HUES6 (cell line): ENCODE measurements at regions not wholly inside any gene's neighbourhood (a gene's known extent, or its start where the extent isn't known, plus 50 kb on each side); places are given as distances from the start of the nearest gene placed in this dataset.

Experiments used
- H3K27ac ChIP-seq: 2 replicates; pipeline ENCODE4 v1.7.0; 2013; ENCODE audit warnings: low read depth, mild to moderate bottlenecking, low read length, inconsistent platforms
- H3K27me3 ChIP-seq: 2 replicates; pipeline ENCODE4 v1.6.1; 2013; ENCODE audit warnings: low read length; ENCODE audit not compliant: control insufficient read depth, insufficient read depth
- H3K36me3 ChIP-seq: 2 replicates; pipeline ENCODE4 v1.6.1; 2013; ENCODE audit warnings: low read length; ENCODE audit not compliant: control insufficient read depth, insufficient read depth
- H3K4me1 ChIP-seq: 2 replicates; pipeline ENCODE4 v1.6.1; 2013; ENCODE audit warnings: low read length; ENCODE audit not compliant: control insufficient read depth, insufficient read depth
- H3K4me3 ChIP-seq: 2 replicates; pipeline ENCODE4 v1.5.1; 2013; ENCODE audit warnings: low read depth, low read length
- H3K9ac ChIP-seq: one replicate; pipeline ENCODE4 v1.6.1; 2013; ENCODE audit warnings: mild to moderate bottlenecking, low read length
- H3K9me3 ChIP-seq: 2 replicates; pipeline ENCODE4 v1.6.1; 2013; ENCODE audit warnings: low read depth, low read length; ENCODE audit not compliant: control insufficient read depth, insufficient read depth

GRCh38 chr2:9156483-9156882, 50.1 kb upstream of the ASAP2 start:
- Histone ChIP-seq H3K9me3 (no peaks in the 10 kb centered on the region), H3K27me3 (no peaks in the 10 kb centered on the region), H3K4me3 (no peak overlapping the region), H3K4me1 (no peaks in the 10 kb centered on the region), H3K36me3 (no peaks in the 10 kb centered on the region), H3K9ac (no peak overlapping the region), H3K27ac (no peak overlapping the region)

- Histone ChIP-seq H3K4me3 (no peak overlapping the region), H3K36me3 (no peaks in the 10 kb centered on the region), H3K9ac (no peak overlapping the region), H3K9me3 (no peaks in the 10 kb centered on the region), H3K27ac (no peak overlapping the region), H3K27me3 (no peaks in the 10 kb centered on the region), H3K4me1 (no peaks in the 10 kb centered on the region)
Measured at GRCh38 chr2:9154061-9154460, 52.6 kb upstream of the ASAP2 start.

DNA sequence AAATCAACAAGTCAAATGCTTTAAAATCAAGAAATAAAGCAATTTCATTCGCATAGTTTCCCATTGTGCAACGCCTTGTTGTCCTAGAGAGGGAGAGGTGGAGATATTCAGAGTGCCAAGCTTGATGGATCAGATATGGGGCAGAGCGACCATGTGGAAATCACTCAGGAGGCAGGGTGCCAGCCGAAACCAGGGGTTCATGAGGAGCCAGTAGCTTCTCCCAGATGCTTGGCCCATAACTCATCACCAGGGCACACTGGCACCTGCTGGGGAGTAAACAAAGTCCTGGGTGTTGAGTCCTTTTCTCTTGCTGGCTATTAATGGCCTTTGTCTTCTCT, 53.0 kb upstream of the ASAP2 start:
- Histone ChIP-seq H3K27me3 (no peaks in the 10 kb centered on the region), H3K9me3 (no peaks in the 10 kb centered on the region), H3K4me1 (no peaks in the 10 kb centered on the region), H3K4me3 (no peak overlapping the region), H3K9ac (no peak overlapping the region), H3K36me3 (no peaks in the 10 kb centered on the region), H3K27ac (no peak overlapping the region)

DNA sequence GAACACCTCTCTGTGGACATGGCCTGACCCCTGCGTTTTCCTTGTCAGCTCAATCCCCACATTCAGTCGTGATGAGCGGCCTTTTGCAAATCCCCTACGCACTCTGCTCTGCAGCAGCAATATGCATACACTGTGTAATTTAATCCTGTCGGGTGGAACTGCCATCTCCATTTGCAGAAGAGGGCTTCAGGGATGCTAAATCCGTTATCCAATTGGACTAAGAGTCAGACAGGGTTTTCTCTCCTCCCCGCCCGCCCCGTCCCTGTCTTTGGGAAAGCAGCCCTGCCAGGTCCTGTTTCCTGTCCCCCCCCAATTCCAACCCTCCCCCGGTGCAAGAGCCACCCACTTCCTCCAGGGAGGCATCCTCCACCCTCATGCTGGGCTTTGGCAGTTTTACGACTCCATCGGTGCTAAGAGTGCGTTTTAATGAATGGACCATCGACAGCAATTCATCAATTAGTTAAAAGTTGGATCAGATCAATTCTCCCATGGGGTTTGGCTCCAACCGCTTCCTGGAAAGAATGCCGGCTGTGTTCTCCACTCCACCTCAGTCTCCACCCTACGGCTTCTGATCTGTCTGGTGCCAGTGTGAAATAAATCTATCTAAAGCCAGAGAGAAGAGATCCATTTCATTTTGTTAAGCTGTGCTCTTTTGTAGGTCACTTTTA, 53.5 kb upstream of the ASAP2 start:
- Histone ChIP-seq H3K27ac (no peak overlapping the region), H3K9me3 (no peaks in the 10 kb centered on the region), H3K36me3 (no peaks in the 10 kb centered on the region), H3K9ac (no peak overlapping the region), H3K27me3 (no peaks in the 10 kb centered on the region), H3K4me1 (no peaks in the 10 kb centered on the region), H3K4me3 (no peak overlapping the region)

GRCh38 chr2:9150906-9151305, 55.7 kb upstream of the ASAP2 start:
- H3K9ac ChIP-seq: no peak overlapping the region
- H3K4me3 ChIP-seq: no peak overlapping the region
- no peak overlapping the region for H3K27ac ChIP-seq
- no peaks in the 10 kb centered on the region for H3K9me3 ChIP-seq
- H3K27me3 ChIP-seq: 0 out of 2 replicates have a peak, but pooled peaks cover 2% of the 10 kb centered on the region
- H3K4me1 ChIP-seq: no peaks in the 10 kb centered on the region
- no peaks in the 10 kb centered on the region for H3K36me3 ChIP-seq

- no peak overlapping the region for H3K4me3 ChIP-seq
- no peaks in the 10 kb centered on the region for H3K36me3 ChIP-seq
- H3K27me3 ChIP-seq: peaks cover 4% of the 10 kb centered on the region; the same call in 1 of the 2 replicates
- H3K4me1 ChIP-seq: no peaks in the 10 kb centered on the region
- H3K9me3 ChIP-seq: no peaks in the 10 kb centered on the region
- H3K9ac ChIP-seq: no peak overlapping the region
- H3K27ac ChIP-seq: no peak overlapping the region
Measured at GRCh38 chr2:9150568-9150900, 56.1 kb upstream of the ASAP2 start.

DNA sequence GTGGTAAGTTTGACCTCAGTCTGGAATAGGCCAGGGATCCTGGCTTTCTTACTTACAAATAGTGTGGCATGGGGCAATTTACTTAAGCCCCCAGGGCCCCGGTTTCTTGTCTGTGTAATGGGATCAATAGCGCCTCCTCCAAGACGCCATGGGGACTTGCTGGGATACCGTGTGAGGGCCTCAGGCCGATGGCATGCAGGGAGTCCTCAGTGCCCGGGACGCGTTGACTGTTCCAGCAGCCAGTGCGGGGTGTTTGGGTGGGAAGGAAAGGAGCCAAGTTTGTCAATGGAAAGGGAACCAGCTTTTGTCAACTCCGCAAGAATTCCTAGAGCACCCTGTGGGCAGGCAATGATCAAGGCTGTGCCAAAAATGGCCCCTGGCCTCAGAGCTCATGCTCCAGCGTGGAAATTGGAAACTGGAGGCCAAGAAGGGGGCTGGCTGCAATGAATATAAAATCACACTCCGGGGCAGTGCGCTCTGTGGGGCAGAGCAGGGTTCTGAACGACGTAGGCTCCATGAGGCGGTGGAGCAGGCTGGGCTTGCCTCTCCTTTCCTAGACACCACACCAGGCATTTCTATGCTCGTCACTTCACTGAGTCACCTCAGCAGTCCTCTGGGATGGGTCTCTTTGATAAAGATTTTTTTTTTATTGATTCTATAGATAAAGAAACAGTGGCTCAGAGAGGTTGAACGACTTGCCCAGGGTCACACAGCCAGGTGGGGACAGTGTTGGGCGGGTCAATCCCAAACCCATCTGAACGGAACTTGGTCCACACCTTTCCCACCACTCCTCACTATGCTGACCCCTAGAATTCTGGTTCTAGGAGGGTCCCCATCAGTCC, 56.7 kb upstream of the ASAP2 start:
- no peak overlapping the region for H3K9ac ChIP-seq
- H3K4me1 ChIP-seq: no peaks in the 10 kb centered on the region
- H3K36me3 ChIP-seq: no peaks in the 10 kb centered on the region
- no peak overlapping the region for H3K4me3 ChIP-seq
- peaks cover 9% of the 10 kb centered on the region; the same call in 1 of the 2 replicates for H3K27me3 ChIP-seq
- H3K9me3 ChIP-seq: no peaks in the 10 kb centered on the region
- H3K27ac ChIP-seq: no peak overlapping the region

GRCh38 chr2:9149388-9149660, 57.3 kb upstream of the ASAP2 start:
- Histone ChIP-seq H3K9me3 (no peaks in the 10 kb centered on the region), H3K27ac (no peak overlapping the region), H3K4me3 (no peak overlapping the region), H3K4me1 (no peaks in the 10 kb centered on the region), H3K9ac (no peak overlapping the region), H3K27me3 (peaks cover 15% of the 10 kb centered on the region), H3K36me3 (no peaks in the 10 kb centered on the region)

DNA sequence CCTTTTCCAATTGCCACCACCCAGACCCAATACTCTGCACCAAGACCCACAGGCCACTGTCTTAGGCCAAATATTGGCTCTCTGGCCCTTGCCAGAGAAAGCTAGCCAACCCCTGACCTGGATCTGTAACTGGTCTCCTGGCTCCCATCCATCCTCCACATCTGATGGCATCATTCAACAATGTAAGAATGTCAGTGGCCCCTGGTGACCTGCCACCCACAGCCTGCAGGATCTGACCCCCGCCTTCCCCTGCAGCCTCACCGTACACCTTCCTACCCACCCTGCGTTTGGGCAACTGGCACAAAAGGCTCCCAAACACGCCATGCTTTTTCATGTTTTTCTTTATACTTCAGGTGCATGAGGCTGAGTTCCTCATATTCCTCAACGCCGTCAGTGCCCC, 60.0 kb upstream of the ASAP2 start:
- Histone ChIP-seq H3K9me3 (no peaks in the 10 kb centered on the region), H3K36me3 (no peaks in the 10 kb centered on the region), H3K4me1 (peaks cover 6% of the 10 kb centered on the region), H3K27ac (no peak overlapping the region), H3K27me3 (peaks cover 39% of the 10 kb centered on the region), H3K4me3 (no peak overlapping the region), H3K9ac (no peak overlapping the region)

DNA sequence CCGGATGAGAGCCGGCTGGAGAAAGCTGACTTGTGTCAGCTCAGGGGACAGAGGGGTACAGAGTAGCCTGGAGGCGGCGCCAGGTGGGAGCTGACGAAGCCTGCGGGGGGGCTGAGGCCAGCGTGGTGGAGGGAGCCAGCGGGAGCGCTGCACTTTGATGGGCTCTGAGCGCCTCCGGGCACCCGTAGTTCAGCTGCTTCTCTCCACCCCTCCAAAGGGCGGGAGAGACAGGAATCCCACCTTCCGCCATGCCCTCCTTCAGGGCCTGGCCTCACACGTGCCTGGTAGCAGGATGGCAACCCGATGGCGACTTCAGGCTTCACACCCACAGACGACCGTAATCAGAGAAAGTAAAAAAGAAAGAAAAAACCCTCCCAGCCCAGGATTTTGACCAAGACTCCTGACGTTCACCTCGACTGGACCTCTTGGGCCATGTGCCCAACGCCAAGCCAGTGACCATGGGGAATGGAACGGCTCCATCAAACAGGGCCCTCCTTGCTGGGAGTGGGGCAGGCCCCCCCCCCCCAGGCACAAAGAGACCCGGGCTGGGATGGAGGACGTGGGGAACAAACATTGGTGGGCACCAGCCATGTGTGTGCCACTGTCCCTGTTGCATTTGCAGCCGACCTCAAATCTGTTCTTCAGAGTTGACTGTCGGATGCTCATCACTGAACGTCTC, 60.7 kb upstream of the ASAP2 start:
- H3K36me3 ChIP-seq: no peaks in the 10 kb centered on the region
- no peak overlapping the region for H3K4me3 ChIP-seq
- H3K27ac ChIP-seq: no peak overlapping the region
- H3K9ac ChIP-seq: no peak overlapping the region
- H3K27me3 ChIP-seq: peaks cover 46% of the 10 kb centered on the region
- no peaks in the 10 kb centered on the region for H3K9me3 ChIP-seq
- H3K4me1 ChIP-seq: peaks cover 6% of the 10 kb centered on the region

DNA sequence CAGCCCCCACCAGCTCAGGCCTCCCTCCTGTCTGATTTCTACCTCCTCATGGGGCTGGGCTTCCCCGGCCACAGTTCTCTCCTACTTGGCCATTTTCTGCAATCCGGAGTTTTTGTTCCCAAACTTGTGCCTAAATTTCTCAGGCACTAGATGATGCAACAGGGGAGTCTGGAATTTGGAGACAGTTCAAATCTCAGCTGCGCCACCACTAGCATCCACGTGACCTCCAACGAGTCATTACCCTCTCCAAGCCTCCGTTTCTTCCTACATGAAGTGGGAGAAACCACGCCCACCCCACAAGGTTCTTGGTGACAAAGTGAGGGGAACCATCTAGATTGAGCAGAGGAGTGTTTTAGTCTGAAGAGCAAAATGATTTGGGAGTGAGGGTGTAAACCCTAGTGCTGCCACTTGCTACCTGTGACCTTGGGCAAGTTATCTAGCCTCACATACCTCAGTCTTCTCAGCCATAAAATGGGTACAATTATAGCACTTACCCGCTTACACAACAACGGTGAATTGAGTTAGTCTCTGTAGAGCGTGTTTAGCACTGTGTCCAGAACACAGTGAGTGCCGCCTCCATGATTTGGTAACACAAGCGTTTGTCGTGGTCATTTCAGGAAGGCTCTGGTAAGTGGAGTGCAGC, 61.4 kb upstream of the ASAP2 start:
- H3K9me3 ChIP-seq: no peaks in the 10 kb centered on the region
- no peak overlapping the region for H3K9ac ChIP-seq
- no peaks in the 10 kb centered on the region for H3K36me3 ChIP-seq
- no peak overlapping the region for H3K27ac ChIP-seq
- no peak overlapping the region for H3K4me3 ChIP-seq
- peaks cover 53% of the 10 kb centered on the region for H3K27me3 ChIP-seq
- peaks cover 6% of the 10 kb centered on the region for H3K4me1 ChIP-seq
